ENCODE measurements at regions not wholly inside any gene's neighbourhood (a gene's known extent, or its start where the extent isn't known, plus 50 kb on each side); places are given as distances from the start of the nearest gene placed in this dataset.

DNA sequence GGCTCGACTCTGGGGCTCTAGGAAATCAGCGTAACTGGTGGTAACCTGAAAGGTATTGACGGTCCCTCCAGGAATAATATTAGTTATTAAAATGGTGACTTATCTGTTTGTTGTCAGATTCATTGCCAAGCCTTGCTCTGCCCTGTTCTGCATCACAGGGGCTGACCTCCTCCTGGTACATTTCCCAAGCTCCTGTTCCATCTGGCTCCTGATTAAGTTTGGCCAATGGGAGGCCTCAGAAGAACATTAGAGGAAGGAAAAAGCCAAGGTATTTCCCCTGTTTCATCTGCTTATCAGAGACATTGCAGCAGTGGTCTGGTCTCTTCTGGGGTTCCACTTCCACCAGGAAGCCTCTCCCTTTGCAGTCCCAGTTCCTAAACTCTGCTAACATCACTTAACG is 527.0 kb downstream of the TNS1 start:
- H3K27ac Mint-ChIP-seq = no peak overlapping the region
- Histone ChIP-seq H3K36me3 (ENCODE audit: insufficient read depth) (no peaks in the 10 kb centered on the region), H3F3A (replicated peaks; ENCODE audit: low read depth) (no peaks in the 10 kb centered on the region), H3K27me3 (ENCODE audit: insufficient read depth) (no peaks in the 10 kb centered on the region), H2AFZ (no peak overlapping the region), H4K20me1 (replicated peaks; ENCODE audit: insufficient read depth) (no peaks in the 10 kb centered on the region), H3K9me2 (ENCODE audit: insufficient read depth) (peaks cover 18% of the 10 kb centered on the region), H3K4me3 (no peak overlapping the region), H3K79me2 (replicated peaks; ENCODE audit: insufficient read depth) (no peaks in the 10 kb centered on the region), H3K27ac (ENCODE audit: low read depth) (no peak overlapping the region), H3K4me2 (no peak overlapping the region), H3K4me1 (ENCODE audit: insufficient read depth) (peaks cover 16% of the 10 kb centered on the region)
- TF ChIP-seq STAT1 (IDR thresholded peaks at IDR 0.05; ENCODE audit: unreplicated experiment) (no peak), EZH2phosphoT487 (IDR thresholded peaks at IDR 0.05; ENCODE audit: unreplicated experiment) (no peak), POLR2AphosphoS5 (IDR thresholded peaks at IDR 0.05; ENCODE audit: low read depth) (no peak), NANOG (IDR thresholded peaks at IDR 0.05; ENCODE audit: borderline replicate concordance) (no peak), JUNB (IDR thresholded peaks at IDR 0.05; ENCODE audit: unreplicated experiment) (no peak), ZNF462 (CRISPR knock-in tag; IDR thresholded peaks at IDR 0.05) (no peak), ZNF331 (CRISPR knock-in tag; IDR thresholded peaks at IDR 0.05; ENCODE audit: low read depth) (no peak), CREB1 (CRISPR knock-in tag; IDR thresholded peaks at IDR 0.05; ENCODE audit: low read depth) (no peak), EZH2 (IDR thresholded peaks at IDR 0.05; ENCODE audit: low read depth, unreplicated experiment) (no peak), ZNF114 (CRISPR knock-in tag; IDR thresholded peaks at IDR 0.05) (no peak), ETS1 (IDR thresholded peaks at IDR 0.05) (no peak), REST (IDR thresholded peaks at IDR 0.05; ENCODE audit: unreplicated experiment) (no peak)
- TF ChIP-seq, protein P1, sequence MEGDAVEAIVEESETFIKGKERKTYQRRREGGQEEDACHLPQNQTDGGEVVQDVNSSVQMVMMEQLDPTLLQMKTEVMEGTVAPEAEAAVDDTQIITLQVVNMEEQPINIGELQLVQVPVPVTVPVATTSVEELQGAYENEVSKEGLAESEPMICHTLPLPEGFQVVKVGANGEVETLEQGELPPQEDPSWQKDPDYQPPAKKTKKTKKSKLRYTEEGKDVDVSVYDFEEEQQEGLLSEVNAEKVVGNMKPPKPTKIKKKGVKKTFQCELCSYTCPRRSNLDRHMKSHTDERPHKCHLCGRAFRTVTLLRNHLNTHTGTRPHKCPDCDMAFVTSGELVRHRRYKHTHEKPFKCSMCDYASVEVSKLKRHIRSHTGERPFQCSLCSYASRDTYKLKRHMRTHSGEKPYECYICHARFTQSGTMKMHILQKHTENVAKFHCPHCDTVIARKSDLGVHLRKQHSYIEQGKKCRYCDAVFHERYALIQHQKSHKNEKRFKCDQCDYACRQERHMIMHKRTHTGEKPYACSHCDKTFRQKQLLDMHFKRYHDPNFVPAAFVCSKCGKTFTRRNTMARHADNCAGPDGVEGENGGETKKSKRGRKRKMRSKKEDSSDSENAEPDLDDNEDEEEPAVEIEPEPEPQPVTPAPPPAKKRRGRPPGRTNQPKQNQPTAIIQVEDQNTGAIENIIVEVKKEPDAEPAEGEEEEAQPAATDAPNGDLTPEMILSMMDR (conservative IDR thresholded peaks at IDR 0.05; ENCODE audit: low read depth in 2 of 2) = no peak
- peaks cover 22% of the 10 kb centered on the region for H3K4me1 Mint-ChIP-seq
- peaks cover 2% of the 10 kb centered on the region for H3K27me3 Mint-ChIP-seq (ENCODE audit: insufficient read depth, low read depth, poor library complexity)
- no peaks in the 10 kb centered on the region for H3K36me3 Mint-ChIP-seq (ENCODE audit: low read depth)
- DNase-seq (ENCODE audit: low spot score) (no peak), ATAC-seq (no peak)
- no peak overlapping the region for H3K4me3 Mint-ChIP-seq
- H3K9me3 Mint-ChIP-seq = no peaks in the 10 kb centered on the region
